WTC11 (cell line): ENCODE measurements at regions not wholly inside any gene's neighbourhood (a gene's known extent, or its start where the extent isn't known, plus 50 kb on each side); places are given as distances from the start of the nearest gene placed in this dataset.

Experiments
- ATAC-seq: fragments of 200-7000 bp; cut with Tn5 transposase; 2 replicates; pipeline ENCODE4 v1.10.0; 2021; ENCODE audit warnings: mild to moderate bottlenecking, moderate library complexity
- CTCF ChIA-PET: fragments of 300-600 bp; sonication (Branson Sonifier 250); formaldehyde crosslinking; loops from one replicate; lab custom pipeline; 2021; ENCODE audit warnings: antibody characterized with exemption; lab: Charles Lee
- POLR2A ChIA-PET: fragments of 350-600 bp; sonication (Branson Sonifier 250); formaldehyde crosslinking; loops from one replicate; lab custom pipeline; 2021; ENCODE audit warnings: antibody characterized with exemption; lab: Charles Lee
- DNase-seq: peaks from one replicate; pipeline ENCODE4 v3.0.0; 2021; ENCODE audit warnings: low spot score
- H3K27ac Mint-ChIP-seq: 2 replicates; pipeline ENCODE4 v1.8.0; 2021; ENCODE audit warnings: mixed read lengths
- H3K27me3 Mint-ChIP-seq: 2 replicates; pipeline ENCODE4 v1.8.0; 2021; ENCODE audit warnings: low read depth, mild to moderate bottlenecking, moderate library complexity, mixed read lengths
- H3K36me3 Mint-ChIP-seq: 2 replicates; pipeline ENCODE4 v1.8.0; 2021; ENCODE audit warnings: mixed read lengths
- H3K4me1 Mint-ChIP-seq: 2 replicates; pipeline ENCODE4 v1.8.0; 2022; ENCODE audit warnings: mixed read lengths
- H3K4me3 Mint-ChIP-seq: 2 replicates; pipeline ENCODE4 v1.8.0; 2021; ENCODE audit warnings: mild to moderate bottlenecking, moderate library complexity, mixed read lengths
- H3K9me3 Mint-ChIP-seq: 2 replicates; pipeline ENCODE4 v1.8.0; 2021; ENCODE audit warnings: mixed read lengths
- AR ChIP-seq: fragments of 250-450 bp; sonication (Bioruptor Pico); IDR thresholded peaks from 2 replicates; pipeline ENCODE4 v1.9.0; 2021; ENCODE audit warnings: mild to moderate bottlenecking
- E2F5 ChIP-seq: sonication (generic); formaldehyde crosslinking; IDR thresholded peaks from 2 replicates; pipeline ENCODE4 v1.8.1; 2022; ENCODE audit warnings: mild to moderate bottlenecking, moderate library complexity, missing genetic modification reagents
- ELF4 ChIP-seq: sonication (generic); formaldehyde crosslinking; IDR thresholded peaks from 2 replicates; pipeline ENCODE4 v1.8.1; 2022; ENCODE audit warnings: low read depth, mild to moderate bottlenecking, moderate library complexity, missing genetic modification reagents
- ERG ChIP-seq: fragments of 250-450 bp; sonication (Bioruptor Pico); IDR thresholded peaks from 2 replicates; pipeline ENCODE4 v1.8.0; 2021; ENCODE audit warnings: mild to moderate bottlenecking
- FOXP4 ChIP-seq: sonication (generic); formaldehyde crosslinking; IDR thresholded peaks from 2 replicates; pipeline ENCODE4 v1.8.0; 2022; ENCODE audit warnings: mild to moderate bottlenecking, missing genetic modification reagents
- IRF1 ChIP-seq: sonication (generic); formaldehyde crosslinking; IDR thresholded peaks from 2 replicates; pipeline ENCODE4 v1.8.0; 2023; ENCODE audit warnings: missing genetic modification reagents
- JAZF1 ChIP-seq: fragments of 250-450 bp; sonication (Bioruptor Pico); IDR thresholded peaks from 2 replicates; pipeline ENCODE4 v1.9.0; 2021; ENCODE audit warnings: moderate library complexity, mild to moderate bottlenecking, inconsistent platforms
- MYBL2 ChIP-seq: sonication (generic); formaldehyde crosslinking; IDR thresholded peaks from 2 replicates; pipeline ENCODE4 v1.8.1; 2023; ENCODE audit warnings: mild to moderate bottlenecking, moderate library complexity, missing genetic modification reagents
- PREB ChIP-seq: sonication (generic); formaldehyde crosslinking; IDR thresholded peaks from 2 replicates; pipeline ENCODE4 v1.8.1; 2022; ENCODE audit warnings: mild to moderate bottlenecking, missing genetic modification reagents, moderate library complexity, borderline replicate concordance
- SMAD4 ChIP-seq: sonication (generic); formaldehyde crosslinking; IDR thresholded peaks from 2 replicates; pipeline ENCODE4 v1.8.0; 2022; ENCODE audit warnings: mild to moderate bottlenecking, missing genetic modification reagents
- SP1 ChIP-seq: sonication (generic); formaldehyde crosslinking; conservative IDR thresholded peaks from 2 replicates; pipeline ENCODE4 v1.8.1; 2022; ENCODE audit warnings: missing genetic modification reagents
- ZNF121 ChIP-seq: sonication (generic); formaldehyde crosslinking; IDR thresholded peaks from 2 replicates; pipeline ENCODE4 v1.8.0; 2023; ENCODE audit warnings: missing genetic modification reagents
- ZNF138 ChIP-seq: sonication (generic); formaldehyde crosslinking; conservative IDR thresholded peaks from 2 replicates; pipeline ENCODE4 v1.8.1; 2022; ENCODE audit warnings: mild to moderate bottlenecking, moderate library complexity, missing genetic modification reagents
- ZNF219 ChIP-seq: sonication (generic); formaldehyde crosslinking; IDR thresholded peaks from 2 replicates; pipeline ENCODE4 v1.8.0; 2023; ENCODE audit warnings: missing genetic modification reagents, mild to moderate bottlenecking, borderline replicate concordance
- ZNF232 ChIP-seq: sonication (generic); formaldehyde crosslinking; IDR thresholded peaks from 2 replicates; pipeline ENCODE4 v1.8.0; 2022; ENCODE audit warnings: mild to moderate bottlenecking, missing genetic modification reagents
- ZNF423 ChIP-seq: fragments of 250-450 bp; sonication (Bioruptor Pico); IDR thresholded peaks from 2 replicates; pipeline ENCODE4 v2.1.2; 2022; ENCODE audit warnings: mild to moderate bottlenecking, moderate library complexity
- ZSCAN18 ChIP-seq: fragments of 250-450 bp; sonication (Bioruptor Pico); IDR thresholded peaks from 2 replicates; pipeline ENCODE4 v2.1.2; 2022; ENCODE audit warnings: mild to moderate bottlenecking, moderate library complexity

- TF ChIP-seq ZNF423 (CRISPR knock-in tag) (no peak), IRF1 (CRISPR knock-in tag) (no peak), MYBL2 (CRISPR knock-in tag) (no peak), E2F5 (CRISPR knock-in tag) (no peak), ZNF232 (CRISPR knock-in tag) (no peak), ERG (no peak), ZNF121 (CRISPR knock-in tag) (no peak), ZNF138 (CRISPR knock-in tag) (no peak), PREB (no peak), ZNF219 (CRISPR knock-in tag) (no peak), FOXP4 (CRISPR knock-in tag) (no peak), AR (CRISPR knock-in tag) (no peak), JAZF1 (no peak), ELF4 (no peak)
- peaks cover 6% of the 10 kb centered on the region for H3K36me3 Mint-ChIP-seq
- no peaks in the 10 kb centered on the region for H3K4me1 Mint-ChIP-seq
- CTCF ChIA-PET, result no interaction called here
- no peak overlapping the region for H3K27ac Mint-ChIP-seq
- H3K9me3 Mint-ChIP-seq, result peaks cover 35% of the 10 kb centered on the region
- POLR2A ChIA-PET, result no interaction called here
- ATAC-seq, result no peak
- no peak overlapping the region for H3K4me3 Mint-ChIP-seq
- H3K27me3 Mint-ChIP-seq, result peaks cover 4% of the 10 kb centered on the region; the same call in 1 of the 2 replicates
- DNase-seq, result no peak
Measured at GRCh38 chr7:156509216-156509615, 131.4 kb upstream of the RNF32 start.

- H3K27me3 Mint-ChIP-seq, result peaks cover 4% of the 10 kb centered on the region; the same call in 1 of the 2 replicates
- CTCF ChIA-PET, result no interaction called here
Measured at GRCh38 chr7:156505876-156506275, 134.7 kb upstream of the RNF32 start.

More at GRCh38 chr7:156505876-156506275, 134.7 kb upstream of the RNF32 start:
- Mint-ChIP-seq H3K9me3 (peaks cover 33% of the 10 kb centered on the region), H3K36me3 (peaks cover under 1% of the 10 kb centered on the region), H3K27ac (no peak overlapping the region), H3K4me1 (no peaks in the 10 kb centered on the region), H3K4me3 (no peak overlapping the region)
- TF ChIP-seq SMAD4 (CRISPR knock-in tag), result no peak
- TF ChIP-seq ZSCAN18, result no peak
- no peak for TF ChIP-seq SP1 (CRISPR knock-in tag)
- no peak for ATAC-seq
- POLR2A ChIA-PET, result no interaction called here
- DNase-seq, result no peak
